ENCODE measurements at regions not wholly inside any gene's neighbourhood (a gene's known extent, or its start where the extent isn't known, plus 50 kb on each side); places are given as distances from the start of the nearest gene placed in this dataset.

DNA sequence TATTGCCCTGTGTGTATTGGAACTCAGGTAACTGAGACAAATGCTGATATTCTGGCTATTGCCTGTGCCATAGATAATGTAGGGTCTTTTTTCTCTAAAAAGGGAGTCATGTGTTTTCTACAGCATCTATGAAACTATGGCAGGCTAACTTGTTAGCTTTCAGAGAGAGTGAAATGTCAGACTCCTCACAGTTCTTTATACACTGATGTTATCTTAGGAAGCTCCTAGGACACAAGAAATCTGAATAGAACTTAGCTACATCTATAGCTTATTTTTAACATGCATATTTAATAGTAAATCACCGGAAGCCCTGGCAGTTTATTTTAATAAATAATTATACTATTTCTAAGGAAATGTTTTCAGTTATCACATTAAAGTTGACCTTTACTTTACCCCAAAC is 369.6 kb downstream of the NAF1 start:
- Histone ChIP-seq H3K27me3 (no peaks in the 10 kb centered on the region), H3K36me3 (no peaks in the 10 kb centered on the region), H3K27ac (no peak overlapping the region), H3K4me3 (no peak overlapping the region), H3K9me3 (peaks cover 0 to 4% of the 10 kb centered on the region in 2 donors), H3K4me1 (no peaks in the 10 kb centered on the region)
- TF ChIP-seq, protein P1, sequence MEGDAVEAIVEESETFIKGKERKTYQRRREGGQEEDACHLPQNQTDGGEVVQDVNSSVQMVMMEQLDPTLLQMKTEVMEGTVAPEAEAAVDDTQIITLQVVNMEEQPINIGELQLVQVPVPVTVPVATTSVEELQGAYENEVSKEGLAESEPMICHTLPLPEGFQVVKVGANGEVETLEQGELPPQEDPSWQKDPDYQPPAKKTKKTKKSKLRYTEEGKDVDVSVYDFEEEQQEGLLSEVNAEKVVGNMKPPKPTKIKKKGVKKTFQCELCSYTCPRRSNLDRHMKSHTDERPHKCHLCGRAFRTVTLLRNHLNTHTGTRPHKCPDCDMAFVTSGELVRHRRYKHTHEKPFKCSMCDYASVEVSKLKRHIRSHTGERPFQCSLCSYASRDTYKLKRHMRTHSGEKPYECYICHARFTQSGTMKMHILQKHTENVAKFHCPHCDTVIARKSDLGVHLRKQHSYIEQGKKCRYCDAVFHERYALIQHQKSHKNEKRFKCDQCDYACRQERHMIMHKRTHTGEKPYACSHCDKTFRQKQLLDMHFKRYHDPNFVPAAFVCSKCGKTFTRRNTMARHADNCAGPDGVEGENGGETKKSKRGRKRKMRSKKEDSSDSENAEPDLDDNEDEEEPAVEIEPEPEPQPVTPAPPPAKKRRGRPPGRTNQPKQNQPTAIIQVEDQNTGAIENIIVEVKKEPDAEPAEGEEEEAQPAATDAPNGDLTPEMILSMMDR (IDR thresholded peaks at IDR 0.05): no peak
- intact Hi-C loops (cut with DNase I): no loop called here
- no peak for ATAC-seq
- DNase-seq: no peak

DNA sequence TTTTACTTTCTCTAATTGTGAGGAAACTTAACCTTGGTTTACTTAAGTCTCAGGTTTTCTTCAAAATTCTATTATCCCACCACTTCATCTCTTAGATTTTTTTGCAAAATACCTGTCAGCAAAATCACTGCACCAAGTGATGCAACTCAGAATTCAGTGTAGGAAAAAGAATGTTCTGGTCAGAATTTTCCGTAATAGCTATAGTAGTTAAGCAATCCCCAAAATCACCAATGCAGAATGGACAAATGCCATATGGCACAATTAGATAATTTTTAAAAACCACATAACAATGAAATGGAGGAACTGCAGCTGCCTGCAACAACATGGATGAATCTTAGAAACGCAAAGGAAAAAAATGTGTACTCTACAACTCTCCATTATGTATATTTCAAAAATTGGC is 373.1 kb downstream of the NAF1 start:
- H3K27me3 ChIP-seq: no peaks in the 10 kb centered on the region
- H3K9me3 ChIP-seq: no peaks in the 10 kb centered on the region
- DNase-seq (no peak), ATAC-seq (no peak)
- no peak overlapping the region for H3K4me3 ChIP-seq
- intact Hi-C loops (cut with DNase I): no loop called here
- TF ChIP-seq, protein P1 (IDR thresholded peaks at IDR 0.05): no peak
- H3K4me1 ChIP-seq: no peaks in the 10 kb centered on the region
- H3K36me3 ChIP-seq: no peaks in the 10 kb centered on the region
- H3K27ac ChIP-seq: no peak overlapping the region

GRCh38 chr4:162793004-162793403 is 373.7 kb downstream of the NAF1 start:
- no peaks in the 10 kb centered on the region for H3K36me3 ChIP-seq
- no peaks in the 10 kb centered on the region for H3K4me1 ChIP-seq
- no peaks in the 10 kb centered on the region for H3K9me3 ChIP-seq
- DNase-seq (no peak), ATAC-seq (no peak)
- no peak overlapping the region for H3K4me3 ChIP-seq
- no peaks in the 10 kb centered on the region for H3K27me3 ChIP-seq
- no peak overlapping the region for H3K27ac ChIP-seq
- intact Hi-C loops (cut with DNase I): no loop called here
- TF ChIP-seq, protein P1 (IDR thresholded peaks at IDR 0.05): no peak

GRCh38 chr4:162791226-162791625 is 375.5 kb downstream of the NAF1 start:
- DNase-seq (no peak), ATAC-seq (no peak)
- no peaks in the 10 kb centered on the region for H3K36me3 ChIP-seq
- no peak overlapping the region for H3K4me3 ChIP-seq
- H3K9me3 ChIP-seq: no peaks in the 10 kb centered on the region
- H3K27me3 ChIP-seq: no peaks in the 10 kb centered on the region
- H3K27ac ChIP-seq: no peak overlapping the region
- TF ChIP-seq, protein P1 (IDR thresholded peaks at IDR 0.05): no peak
- H3K4me1 ChIP-seq: no peaks in the 10 kb centered on the region
- intact Hi-C loops (cut with DNase I): no loop called here

DNA sequence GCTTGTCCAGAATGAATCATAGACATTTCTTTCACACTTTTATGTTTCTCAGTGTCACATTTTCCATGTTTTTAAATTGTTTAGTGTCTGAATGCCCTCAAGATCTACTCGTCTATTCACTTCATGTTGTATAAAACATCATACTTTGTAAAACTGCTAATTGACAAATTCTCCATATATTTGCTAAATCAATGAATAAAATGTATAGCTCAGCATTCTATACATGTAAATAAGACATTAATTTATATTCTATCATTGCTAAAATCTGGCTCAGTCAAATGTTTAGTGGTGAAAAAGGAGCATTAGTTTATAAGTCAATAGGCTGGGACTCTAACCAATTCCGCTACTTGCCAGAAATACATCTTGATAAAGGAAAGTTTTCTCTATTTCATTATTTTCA is 379.6 kb downstream of the NAF1 start:
- intact Hi-C loops (cut with DNase I): no loop called here

More for the DNA sequence above, 379.6 kb downstream of the NAF1 start:
- DNase-seq (no peak), ATAC-seq (no peak)
- Histone ChIP-seq H3K4me3 (no peak overlapping the region), H3K4me1 (no peaks in the 10 kb centered on the region), H3K36me3 (no peaks in the 10 kb centered on the region), H3K27ac (no peak overlapping the region), H3K9me3 (no peaks in the 10 kb centered on the region), H3K27me3 (no peaks in the 10 kb centered on the region)
- TF ChIP-seq, protein P1 (IDR thresholded peaks at IDR 0.05): no peak

Data from left lung (tissue), 4 donors.